ENCODE measurements at regions not wholly inside any gene's neighbourhood (a gene's known extent, or its start where the extent isn't known, plus 50 kb on each side); places are given as distances from the start of the nearest gene placed in this dataset.

DNA sequence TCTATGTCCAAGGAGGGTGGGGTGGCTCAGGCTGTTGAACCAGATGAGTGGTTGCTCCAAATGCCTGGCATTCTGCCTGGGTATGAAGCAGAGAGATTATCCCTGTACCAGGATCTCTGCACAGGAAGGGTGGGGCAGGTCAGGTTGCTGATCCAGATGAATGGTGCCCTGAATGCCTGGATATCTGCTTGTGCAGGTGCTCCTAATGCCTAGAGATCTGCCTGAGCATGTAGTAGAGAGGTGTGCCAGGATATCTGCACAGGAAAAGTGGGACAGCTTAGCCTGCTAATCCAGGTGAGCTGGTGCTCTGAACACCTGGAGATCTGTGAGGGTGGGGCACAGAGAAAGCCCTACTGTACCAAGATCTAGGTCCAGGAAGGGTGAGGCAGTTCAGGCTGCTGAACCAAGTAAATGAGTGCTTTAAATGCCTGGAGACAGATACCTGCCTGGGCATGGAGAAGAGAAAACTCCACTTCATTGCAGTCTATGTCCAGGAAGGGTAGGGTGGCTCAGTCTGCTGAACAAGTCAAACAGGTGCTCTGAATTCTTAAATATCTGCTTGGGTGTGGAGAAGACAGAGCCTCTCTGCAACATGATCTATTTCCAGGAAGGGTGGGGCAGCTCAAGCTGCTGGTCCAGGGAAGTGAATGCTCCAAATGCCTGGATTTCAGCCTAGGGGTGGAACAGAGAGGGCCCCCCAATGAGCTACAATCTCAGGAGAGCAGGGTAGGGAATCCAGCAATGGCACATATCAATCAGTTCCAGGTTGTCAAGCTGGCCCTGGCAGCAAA, 189.4 kb upstream of the DMRTA1 start:
- Histone ChIP-seq H3K36me3 (no peaks in the 10 kb centered on the region), H3K9me3 (no peaks in the 10 kb centered on the region), H3K27me3 (no peaks in the 10 kb centered on the region), H3K4me3 (replicated peaks in 1 of 3) (no peak overlapping the region), H3K4me1 (no peaks in the 10 kb centered on the region), H3K27ac (no peak overlapping the region)
- TF ChIP-seq, protein P1, sequence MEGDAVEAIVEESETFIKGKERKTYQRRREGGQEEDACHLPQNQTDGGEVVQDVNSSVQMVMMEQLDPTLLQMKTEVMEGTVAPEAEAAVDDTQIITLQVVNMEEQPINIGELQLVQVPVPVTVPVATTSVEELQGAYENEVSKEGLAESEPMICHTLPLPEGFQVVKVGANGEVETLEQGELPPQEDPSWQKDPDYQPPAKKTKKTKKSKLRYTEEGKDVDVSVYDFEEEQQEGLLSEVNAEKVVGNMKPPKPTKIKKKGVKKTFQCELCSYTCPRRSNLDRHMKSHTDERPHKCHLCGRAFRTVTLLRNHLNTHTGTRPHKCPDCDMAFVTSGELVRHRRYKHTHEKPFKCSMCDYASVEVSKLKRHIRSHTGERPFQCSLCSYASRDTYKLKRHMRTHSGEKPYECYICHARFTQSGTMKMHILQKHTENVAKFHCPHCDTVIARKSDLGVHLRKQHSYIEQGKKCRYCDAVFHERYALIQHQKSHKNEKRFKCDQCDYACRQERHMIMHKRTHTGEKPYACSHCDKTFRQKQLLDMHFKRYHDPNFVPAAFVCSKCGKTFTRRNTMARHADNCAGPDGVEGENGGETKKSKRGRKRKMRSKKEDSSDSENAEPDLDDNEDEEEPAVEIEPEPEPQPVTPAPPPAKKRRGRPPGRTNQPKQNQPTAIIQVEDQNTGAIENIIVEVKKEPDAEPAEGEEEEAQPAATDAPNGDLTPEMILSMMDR (IDR thresholded peaks at IDR 0.05): no peak
- no peak for TF ChIP-seq POLR2A (IDR thresholded peaks at IDR 0.05)
- intact Hi-C loops (cut with DNase I): no loop called here
- no peak for DNase-seq

- Histone ChIP-seq H3K36me3 (no peaks in the 10 kb centered on the region), H3K4me1 (no peaks in the 10 kb centered on the region), H3K27me3 (no peaks in the 10 kb centered on the region), H3K9me3 (no peaks in the 10 kb centered on the region), H3K4me3 (replicated peaks in 1 of 3) (no peak overlapping the region), H3K27ac (no peak overlapping the region)
- no peak for DNase-seq
- TF ChIP-seq, protein P1 (IDR thresholded peaks at IDR 0.05): no peak
- TF ChIP-seq POLR2A (IDR thresholded peaks at IDR 0.05): no peak
- intact Hi-C loops (cut with DNase I): no loop called here
Measured at GRCh38 chr9:22265038-22265437, 181.6 kb upstream of the DMRTA1 start.

GRCh38 chr9:22265534-22265933, 181.1 kb upstream of the DMRTA1 start:
- no peaks in the 10 kb centered on the region for H3K27me3 ChIP-seq
- no peak overlapping the region for H3K4me3 ChIP-seq (replicated peaks in 1 of 3)
- TF ChIP-seq, protein P1 (IDR thresholded peaks at IDR 0.05): no peak
- TF ChIP-seq POLR2A (IDR thresholded peaks at IDR 0.05): no peak
- DNase-seq: no peak
- H3K36me3 ChIP-seq: no peaks in the 10 kb centered on the region
- WGBS, 2 donors: 65 to 78% methylated on average over 2 of the region's 2 CpGs
- no peak overlapping the region for H3K27ac ChIP-seq
- no peaks in the 10 kb centered on the region for H3K9me3 ChIP-seq
- no peaks in the 10 kb centered on the region for H3K4me1 ChIP-seq
- intact Hi-C loops (cut with DNase I): no loop called here

- DNase-seq: no peak
- TF ChIP-seq POLR2A (IDR thresholded peaks at IDR 0.05): no peak
- TF ChIP-seq, protein P1 (IDR thresholded peaks at IDR 0.05): no peak
- H3K9me3 ChIP-seq: no peaks in the 10 kb centered on the region
- H3K27me3 ChIP-seq: no peaks in the 10 kb centered on the region
- intact Hi-C loops (cut with DNase I): no loop called here
- no peak overlapping the region for H3K27ac ChIP-seq
- no peaks in the 10 kb centered on the region for H3K36me3 ChIP-seq
- WGBS, 2 donors: 80 to 97% methylated on average over 2 of the region's 2 CpGs
- H3K4me3 ChIP-seq (replicated peaks in 1 of 3): no peak overlapping the region
- H3K4me1 ChIP-seq: no peaks in the 10 kb centered on the region
Measured at GRCh38 chr9:22274477-22274876, 172.1 kb upstream of the DMRTA1 start.

- TF ChIP-seq, protein P1 (IDR thresholded peaks at IDR 0.05): no peak
- TF ChIP-seq POLR2A (IDR thresholded peaks at IDR 0.05): no peak
- H3K4me1 ChIP-seq: no peaks in the 10 kb centered on the region
- no peak overlapping the region for H3K27ac ChIP-seq
- no peaks in the 10 kb centered on the region for H3K36me3 ChIP-seq
- H3K9me3 ChIP-seq: no peaks in the 10 kb centered on the region
- H3K27me3 ChIP-seq: no peaks in the 10 kb centered on the region
- intact Hi-C loops (cut with DNase I): no loop called here
- H3K4me3 ChIP-seq (replicated peaks in 1 of 3): no peak overlapping the region
- DNase-seq: no peak
Measured at GRCh38 chr9:22278426-22278825, 168.2 kb upstream of the DMRTA1 start.

Data from thyroid gland (tissue), 4 donors.